Stimulated activated naive CD8-positive, alpha-beta T cell treated with anti-CD3 and anti-CD28 coated beads, Interleukin-15, amount 100 ng/mL, for 72 hours (primary cell): ENCODE measurements at regions not wholly inside any gene's neighbourhood (a gene's known extent, or its start where the extent isn't known, plus 50 kb on each side); places are given as distances from the start of the nearest gene placed in this dataset.
"Not testable (repeated sequence)": the region's sequence is repeated elsewhere in the genome, so short reads cannot be mapped to it uniquely, and the experiment has no call there.

Experiments
- ATAC-seq: fragments of 150-1000 bp; cut with Tn5 transposase; 2 replicates; pipeline ENCODE4 v1.10.0; 2021; ENCODE audit warnings: mild to moderate bottlenecking, moderate library complexity
- DNase-seq, 2 donors: peaks; one replicate each; pipeline ENCODE4 v3.0.0; 2021 to 2022
- H3K27ac Mint-ChIP-seq, 2 donors: one replicate each; pipeline ENCODE4 v1.8.0; 2022; ENCODE audit warnings: mild to moderate bottlenecking in 2 of 2, mixed read lengths in 2 of 2, moderate library complexity in 2 of 2
- H3K27me3 Mint-ChIP-seq: one replicate; pipeline ENCODE4 v1.8.0; 2022; ENCODE audit warnings: mixed read lengths
- H3K4me1 Mint-ChIP-seq: one replicate; pipeline ENCODE4 v1.8.0; 2022; ENCODE audit warnings: mild to moderate bottlenecking, mixed read lengths
- H3K4me3 Mint-ChIP-seq, 2 donors: one replicate each; pipeline ENCODE4 v1.8.0; 2022; ENCODE audit warnings: mild to moderate bottlenecking in 2 of 2, mixed read lengths in 2 of 2, moderate library complexity in 1 of 2
- H3K9me3 Mint-ChIP-seq, 2 donors: one replicate each; pipeline ENCODE4 v1.8.0; 2022; ENCODE audit warnings: mixed read lengths in 2 of 2

DNA sequence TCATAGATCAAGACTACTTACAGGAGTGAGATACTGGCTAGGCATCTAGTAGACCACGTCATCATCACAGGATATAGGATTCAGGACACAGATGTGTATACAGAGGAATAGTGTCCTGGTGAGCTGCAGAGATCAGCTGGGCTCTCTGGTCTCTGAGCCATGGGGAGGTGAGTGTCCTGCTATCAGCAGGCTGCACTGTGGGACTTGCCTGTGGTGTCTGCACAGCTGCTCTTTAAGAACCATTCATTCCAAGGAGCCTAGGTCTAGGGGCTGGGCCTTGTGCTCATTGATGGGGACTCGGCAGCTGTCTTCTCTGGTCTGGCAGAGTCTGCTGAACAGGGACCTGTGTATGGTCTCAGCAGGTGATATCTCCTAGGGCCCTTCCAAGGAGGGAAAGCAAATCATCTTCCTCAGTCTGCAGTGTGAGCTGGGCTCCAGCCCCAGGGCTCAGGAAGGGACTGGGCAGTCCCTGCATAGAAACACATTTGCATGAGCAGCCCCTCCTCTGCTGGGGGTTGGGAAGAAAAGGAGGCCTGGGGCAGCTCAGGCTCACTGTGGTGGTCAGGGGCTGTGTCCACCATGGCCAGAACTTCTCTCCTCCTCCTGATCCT, 66.1 kb upstream of the VPREB1 start:
- H3K27ac Mint-ChIP-seq, result no peak overlapping the region
- H3K27me3 Mint-ChIP-seq, result peaks cover 34% of the 10 kb centered on the region
- H3K9me3 Mint-ChIP-seq, result no peaks in the 10 kb centered on the region
- H3K4me3 Mint-ChIP-seq, result no peak overlapping the region
- H3K4me1 Mint-ChIP-seq, result no peaks in the 10 kb centered on the region
- ATAC-seq, result no peak
- DNase-seq, result no peak

DNA sequence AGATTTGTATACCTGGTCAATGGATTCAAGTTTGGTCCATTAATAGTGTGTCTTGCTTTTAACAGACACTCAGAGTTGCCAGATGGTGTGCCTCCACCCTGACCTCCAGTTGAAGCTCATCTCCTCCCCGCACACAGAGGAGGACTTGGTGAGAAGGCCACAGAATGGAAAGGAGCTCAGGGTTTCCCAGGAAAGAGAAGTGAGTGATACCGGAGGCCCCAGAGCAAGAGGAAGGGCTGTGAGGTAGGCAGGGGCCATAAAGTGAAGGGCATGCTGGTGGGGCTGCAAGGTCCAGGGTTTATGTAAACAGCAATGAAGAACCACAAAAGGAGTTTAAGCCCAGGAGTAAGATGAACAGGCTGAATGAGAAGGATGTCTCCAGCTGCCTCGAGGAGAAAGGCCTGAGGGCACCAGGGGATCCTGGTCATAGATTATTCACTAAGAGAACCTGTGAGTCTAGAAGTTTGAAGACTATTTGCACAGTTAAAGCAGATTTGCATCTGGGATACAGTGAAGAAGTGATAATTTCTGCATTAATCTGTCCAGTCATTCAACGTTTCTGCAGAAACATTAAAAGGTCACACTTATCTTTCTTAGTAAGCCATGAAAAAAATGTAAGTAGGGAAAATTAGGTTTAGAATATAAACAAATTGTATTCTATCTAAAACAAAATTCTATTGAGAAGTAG, 67.5 kb upstream of the VPREB1 start:
- ATAC-seq (no peak), DNase-seq (no peak)
- Mint-ChIP-seq H3K4me3 (no peak overlapping the region), H3K27me3 (peaks cover 23% of the 10 kb centered on the region), H3K27ac (no peak overlapping the region), H3K4me1 (no peaks in the 10 kb centered on the region), H3K9me3 (no peaks in the 10 kb centered on the region)

DNA sequence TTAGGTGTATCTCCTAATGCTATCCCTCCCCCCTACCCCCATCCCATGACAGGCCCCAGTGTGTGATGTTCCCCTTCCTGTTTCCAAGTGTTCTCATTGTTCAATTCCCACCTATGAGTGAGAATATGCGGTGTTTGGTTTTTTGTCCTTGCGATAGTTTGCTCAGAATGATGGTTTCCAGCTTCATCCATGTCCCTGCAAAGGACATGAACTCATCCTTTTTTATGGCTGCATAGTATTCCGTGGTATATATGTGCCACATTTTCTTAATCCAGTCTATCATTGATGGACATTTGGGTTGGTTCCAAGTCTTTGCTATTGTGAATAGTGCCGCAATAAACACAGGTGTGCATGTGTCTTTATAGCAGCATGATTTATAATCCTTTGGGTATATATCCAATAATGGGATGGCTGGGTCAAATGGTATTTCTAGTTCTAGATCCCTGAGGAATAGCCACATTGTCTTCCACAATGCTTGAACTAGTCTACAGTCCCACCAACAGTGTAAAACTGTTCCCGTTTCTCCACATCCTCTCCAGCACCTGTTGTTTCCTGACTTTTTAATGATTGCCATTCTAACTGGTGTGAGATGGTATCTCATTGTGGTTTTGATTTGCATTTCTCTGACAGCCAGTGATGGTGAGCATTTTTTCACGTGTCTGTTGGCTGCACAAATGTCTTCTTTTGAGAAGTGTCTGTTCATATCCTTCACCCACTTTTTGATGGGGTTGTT, 71.5 kb upstream of the VPREB1 start:
- ATAC-seq, H3K4me1 Mint-ChIP-seq, H3K9me3 Mint-ChIP-seq, H3K27me3 Mint-ChIP-seq, H3K4me3 Mint-ChIP-seq, DNase-seq, H3K27ac Mint-ChIP-seq: not testable (repeated sequence)

DNA sequence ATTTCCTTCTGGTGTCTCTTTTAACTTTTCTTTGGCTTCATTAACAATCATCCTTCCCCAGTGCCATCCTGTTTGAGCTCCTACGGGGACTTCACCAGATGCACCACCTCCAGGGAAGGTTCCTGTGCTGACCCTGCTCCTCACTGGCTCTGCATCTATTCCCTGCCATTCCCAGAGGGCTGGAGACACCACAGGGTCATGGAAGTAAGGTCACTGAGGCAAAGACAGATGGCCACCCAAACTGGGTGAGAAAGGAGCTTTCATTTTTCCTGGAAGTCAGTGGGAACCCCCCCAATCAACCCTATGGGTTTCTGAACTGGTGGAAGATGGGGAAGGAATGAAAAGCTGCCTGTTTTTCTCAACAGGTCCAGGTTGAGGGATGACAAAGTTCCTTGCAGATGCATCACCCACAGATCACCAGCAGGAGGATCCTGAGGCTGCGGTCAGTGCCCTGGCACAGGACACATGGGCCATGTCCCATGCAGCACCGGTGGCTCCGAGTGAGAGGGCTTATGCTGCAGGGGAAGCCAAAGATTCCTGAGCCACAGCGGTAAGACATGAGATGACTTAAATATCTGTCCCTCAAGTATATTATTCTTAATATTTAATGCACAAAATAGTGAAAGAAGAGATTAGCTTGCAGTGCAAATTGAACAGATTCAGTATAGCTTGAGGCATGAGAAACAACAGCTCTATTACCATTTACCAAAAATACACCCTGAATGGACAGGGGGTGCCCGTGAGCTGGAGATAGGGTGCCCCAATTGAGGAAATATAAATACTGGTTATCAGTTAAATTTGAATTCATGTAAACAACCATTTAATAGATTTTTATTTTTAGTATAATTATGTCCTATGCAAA, 73.0 kb upstream of the VPREB1 start:
- H3K27ac Mint-ChIP-seq, result no peak overlapping the region
- H3K27me3 Mint-ChIP-seq, result peaks cover under 1% of the 10 kb centered on the region
- peaks cover 9% of the 10 kb centered on the region for H3K4me1 Mint-ChIP-seq
- H3K9me3 Mint-ChIP-seq, result no peaks in the 10 kb centered on the region
- no peak overlapping the region for H3K4me3 Mint-ChIP-seq
- DNase-seq (no peak), ATAC-seq (no peak)

DNA sequence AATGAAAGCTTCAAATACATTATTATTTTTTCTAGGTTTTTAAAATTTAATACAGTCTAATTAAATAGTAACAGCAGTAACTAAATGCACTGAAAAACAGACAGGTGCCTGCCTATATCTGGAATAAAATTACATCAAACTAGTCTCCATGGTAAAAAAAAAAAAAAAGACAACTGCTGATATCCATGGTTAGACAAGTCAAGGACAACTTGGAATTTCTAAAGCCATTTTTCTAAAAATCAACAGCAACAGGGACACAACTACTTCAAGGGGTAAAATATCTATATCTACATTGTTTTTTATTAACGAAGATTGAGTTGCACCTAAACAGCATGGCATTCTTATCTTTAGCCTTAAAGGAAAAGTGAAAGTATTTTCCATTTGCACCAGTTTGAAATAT, 74.7 kb upstream of the VPREB1 start:
- Mint-ChIP-seq H3K9me3 (no peaks in the 10 kb centered on the region), H3K4me3 (no peak overlapping the region), H3K4me1 (peaks cover 9% of the 10 kb centered on the region), H3K27ac (no peak overlapping the region), H3K27me3 (peaks cover under 1% of the 10 kb centered on the region)
- ATAC-seq (no peak), DNase-seq (no peak)

DNA sequence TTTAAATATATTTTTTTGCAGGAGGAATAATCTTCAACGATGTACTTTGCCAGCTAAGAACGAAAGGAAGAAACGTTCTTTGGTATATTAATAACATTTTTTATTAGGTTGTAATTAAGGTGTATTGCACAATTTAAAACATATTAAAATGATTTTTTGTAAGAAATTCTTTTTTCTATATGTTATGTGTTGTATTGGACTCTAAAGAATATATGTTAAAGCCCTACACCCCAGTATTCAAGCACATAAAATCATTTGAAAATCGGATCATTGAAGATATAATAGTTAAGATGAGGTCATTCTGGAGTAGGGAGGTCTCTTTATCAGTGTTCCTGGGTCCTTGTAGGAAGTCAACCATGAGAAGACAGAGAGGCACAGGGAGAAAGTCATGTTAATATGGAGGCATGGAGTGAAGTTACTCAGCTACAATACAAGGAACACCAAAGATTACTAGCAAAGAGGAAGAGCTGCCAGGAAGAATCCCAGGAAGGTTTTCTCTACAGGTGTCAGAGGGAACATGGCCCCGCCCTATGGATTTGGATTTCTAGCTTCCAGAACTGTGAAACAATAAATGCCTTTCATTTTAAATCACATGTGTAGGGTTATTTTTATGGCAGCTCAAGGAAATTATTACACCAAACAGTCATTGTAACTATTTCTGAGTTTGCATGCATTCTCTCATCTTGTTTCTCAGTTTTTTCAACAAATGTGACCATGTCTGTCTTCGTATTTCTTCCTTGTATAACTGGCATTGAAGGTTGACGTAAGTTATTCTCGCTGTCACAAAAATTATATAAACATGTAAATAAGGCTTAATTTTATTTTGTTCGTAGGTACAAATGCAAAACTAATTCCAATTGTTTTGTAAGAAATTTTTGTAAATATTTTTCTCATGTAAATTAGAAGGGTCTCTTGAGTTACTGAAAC, 75.4 kb upstream of the VPREB1 start:
- ATAC-seq (no peak), DNase-seq (no peak)
- no peaks in the 10 kb centered on the region for H3K9me3 Mint-ChIP-seq
- peaks cover 8% of the 10 kb centered on the region for H3K27me3 Mint-ChIP-seq
- no peak overlapping the region for H3K27ac Mint-ChIP-seq
- no peak overlapping the region for H3K4me3 Mint-ChIP-seq
- H3K4me1 Mint-ChIP-seq, result peaks cover 9% of the 10 kb centered on the region

DNA sequence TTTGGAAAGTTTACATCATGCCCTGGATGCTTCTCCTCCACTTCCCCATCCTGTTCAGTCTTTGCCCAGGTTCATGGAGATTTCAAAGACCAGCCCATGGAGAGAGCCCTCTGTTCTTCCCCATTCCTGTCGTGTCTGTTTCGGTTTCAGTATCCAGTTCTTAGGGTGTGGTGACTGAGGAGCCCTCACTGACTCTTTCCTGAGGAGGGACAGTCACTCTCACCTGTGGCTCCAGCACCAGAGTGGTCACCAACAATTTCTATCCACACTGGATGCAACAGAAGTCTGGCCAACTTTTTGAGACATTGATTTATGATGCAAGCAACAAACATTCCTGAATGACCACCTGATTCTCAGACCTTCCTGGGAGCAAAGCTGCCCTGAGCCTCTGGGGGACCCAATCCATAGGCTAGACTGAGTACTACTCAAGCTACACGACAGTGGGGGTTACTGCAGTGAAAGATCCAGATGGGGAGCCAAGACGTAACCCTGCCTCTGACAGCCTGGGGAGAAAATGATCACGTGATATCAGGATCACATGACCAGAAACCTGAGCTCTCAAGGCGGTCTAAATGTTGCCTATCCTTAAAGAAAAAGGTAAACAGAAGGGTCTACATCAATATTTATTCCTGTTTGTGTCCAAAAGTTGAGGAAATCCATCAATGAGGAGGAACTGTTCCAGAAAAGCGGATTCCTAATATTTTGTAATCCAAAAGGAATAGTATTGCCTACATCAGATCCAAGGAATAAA, 76.2 kb upstream of the VPREB1 start:
- Mint-ChIP-seq H3K4me3 (peak overlapping the region; percentile 71 to 74), H3K27me3 (peaks cover 9% of the 10 kb centered on the region), H3K4me1 (peaks cover 9% of the 10 kb centered on the region), H3K27ac (peak overlapping the region in 1 of 2 donors; percentile 96), H3K9me3 (no peaks in the 10 kb centered on the region)
- ATAC-seq, result peak; percentile 60
- DNase-seq, result peak; percentile 21 to 39

DNA sequence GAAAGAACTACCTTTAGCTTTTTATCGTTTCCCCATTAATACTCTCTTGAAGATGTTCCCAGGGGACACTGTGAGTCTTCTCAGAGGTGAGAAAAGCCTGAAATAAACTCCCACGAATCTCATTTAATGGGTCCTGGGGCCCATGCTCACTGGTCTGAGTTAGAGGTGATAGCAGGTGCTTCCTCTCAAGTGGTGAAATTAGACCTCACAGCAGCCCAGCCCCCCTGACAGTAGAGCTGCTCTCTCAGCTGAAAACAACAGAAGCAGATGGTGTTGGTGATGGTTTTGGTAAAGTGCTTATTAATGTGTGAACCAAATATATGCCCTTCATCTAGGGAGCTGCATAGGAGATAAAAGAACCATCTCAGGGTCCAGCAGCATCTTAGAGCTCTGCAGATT, 76.8 kb upstream of the VPREB1 start:
- peaks cover 9% of the 10 kb centered on the region for H3K4me1 Mint-ChIP-seq
- DNase-seq (no peak), ATAC-seq (no peak)
- peaks cover 9% of the 10 kb centered on the region for H3K27me3 Mint-ChIP-seq
- peak overlapping the region; percentile 71 to 74 for H3K4me3 Mint-ChIP-seq
- peak overlapping the region in 1 of 2 donors; percentile 14 for H3K27ac Mint-ChIP-seq
- H3K9me3 Mint-ChIP-seq, result no peaks in the 10 kb centered on the region

DNA sequence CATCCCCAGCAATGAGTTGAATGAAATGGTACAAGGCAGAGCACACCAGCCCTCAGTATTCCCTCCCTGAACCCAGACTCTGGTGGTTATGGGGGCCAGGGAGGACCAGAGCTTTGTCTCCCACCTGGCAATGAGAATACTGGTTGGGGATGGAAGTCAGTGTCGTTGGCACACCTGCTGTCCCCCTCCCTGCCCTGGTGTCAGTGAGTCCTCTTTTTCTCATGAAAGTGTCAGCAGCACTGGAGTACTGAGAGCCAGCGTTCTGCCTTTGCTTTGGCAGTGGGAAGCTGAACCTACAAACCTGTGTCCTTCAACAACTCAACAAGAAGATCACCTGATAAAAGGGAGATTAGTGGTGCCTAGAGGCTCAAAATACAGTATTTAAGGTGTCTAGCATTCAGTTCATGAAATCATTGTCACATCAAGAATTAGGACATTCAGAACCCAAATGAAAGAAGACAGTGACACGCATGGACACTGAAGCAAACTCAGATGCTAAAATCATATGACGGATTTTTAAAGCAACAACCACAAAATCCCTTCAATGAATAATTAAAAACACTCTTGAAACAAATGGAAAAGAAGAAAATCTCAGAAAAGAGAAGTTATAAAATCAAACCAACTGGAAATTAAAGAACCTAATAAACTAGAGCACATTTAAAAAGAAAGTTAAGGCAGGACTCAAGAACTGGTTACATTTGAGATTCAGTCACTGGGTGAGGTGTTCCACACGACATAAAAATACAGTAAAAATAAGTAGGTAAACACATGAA, 77.5 kb upstream of the VPREB1 start:
- Mint-ChIP-seq H3K27me3 (peaks cover 9% of the 10 kb centered on the region), H3K9me3 (no peaks in the 10 kb centered on the region), H3K4me1 (peaks cover 9% of the 10 kb centered on the region), H3K4me3 (no peak overlapping the region), H3K27ac (no peak overlapping the region)
- ATAC-seq (no peak), DNase-seq (no peak)

DNA sequence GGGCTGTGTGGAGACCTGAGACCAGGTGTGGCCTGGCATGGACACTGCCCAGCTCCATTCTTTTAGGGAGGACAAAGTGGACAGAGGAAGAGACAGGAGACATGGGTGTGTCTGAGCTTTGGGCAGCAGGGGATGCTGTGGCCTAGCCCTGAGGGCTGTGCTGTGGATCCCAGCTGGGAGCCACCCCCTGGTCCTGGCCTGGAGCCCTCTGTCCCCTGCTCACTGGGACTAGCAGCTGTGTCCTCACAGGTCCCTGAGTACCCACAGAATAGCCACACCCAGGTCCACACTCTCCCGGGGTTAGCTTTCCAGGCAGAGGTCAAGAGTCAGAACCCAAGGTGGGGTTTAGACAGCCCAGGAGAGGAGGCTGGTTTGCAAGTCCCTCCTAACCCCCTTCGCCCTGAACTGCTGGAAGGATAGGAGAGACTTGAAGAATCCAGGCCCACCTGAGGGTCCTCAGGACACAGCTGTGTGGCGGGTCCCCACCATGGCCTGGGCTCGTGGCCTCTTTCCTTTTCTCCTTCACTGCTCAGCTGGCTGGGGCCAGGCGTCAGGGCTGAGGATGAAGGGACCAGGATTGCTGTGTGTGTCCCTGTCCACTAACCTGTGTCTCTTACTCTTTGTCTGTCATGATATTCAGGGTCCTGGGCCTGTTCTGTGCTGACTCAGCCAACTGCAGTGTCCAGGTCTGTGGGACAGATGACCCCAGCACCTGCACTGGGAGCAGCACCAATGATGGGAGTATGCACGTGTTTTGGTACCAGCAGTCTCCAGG, 78.5 kb upstream of the VPREB1 start:
- no peaks in the 10 kb centered on the region for H3K9me3 Mint-ChIP-seq
- peaks cover 9% of the 10 kb centered on the region for H3K4me1 Mint-ChIP-seq
- no peak for ATAC-seq
- peak overlapping the region in 1 of 2 donors; percentile 59 for H3K27ac Mint-ChIP-seq
- H3K27me3 Mint-ChIP-seq, result peaks cover 9% of the 10 kb centered on the region
- no peak for DNase-seq
- no peak overlapping the region for H3K4me3 Mint-ChIP-seq

DNA sequence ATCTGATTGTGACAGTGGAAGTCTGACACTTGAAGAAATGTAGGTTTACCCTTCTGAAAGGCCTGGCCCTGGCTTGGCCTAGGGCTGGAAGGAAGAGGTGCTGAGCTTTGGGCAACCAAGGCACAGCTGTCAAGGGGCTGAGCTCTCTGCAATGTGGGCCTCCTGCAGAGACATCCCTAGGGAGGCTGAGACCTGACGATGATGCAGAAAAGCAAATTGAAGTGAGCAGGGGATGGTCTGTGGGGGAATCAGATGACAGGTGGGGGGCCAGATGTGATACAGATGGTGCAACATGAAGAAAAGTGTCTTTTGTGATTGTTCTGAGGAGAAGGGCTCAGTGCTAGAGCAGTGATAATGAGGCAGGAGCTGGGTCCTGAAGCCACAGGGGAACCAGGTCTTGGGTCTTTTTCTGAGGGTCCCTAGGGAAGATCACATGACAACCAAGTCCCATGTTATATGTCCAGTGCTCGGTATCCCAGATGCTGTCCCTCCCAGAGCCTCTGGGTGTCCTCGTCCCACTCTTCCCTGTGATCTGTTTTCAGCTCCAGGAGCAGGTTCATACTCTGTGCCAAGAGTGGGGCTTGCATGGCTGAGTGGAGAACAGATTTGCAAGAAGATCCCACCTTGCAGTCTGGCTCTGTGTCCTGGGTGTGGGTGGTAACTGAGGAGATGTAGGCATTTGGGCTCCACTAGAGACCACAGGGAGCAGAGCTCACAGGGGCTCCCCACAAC, 79.9 kb upstream of the VPREB1 start:
- Mint-ChIP-seq H3K27me3 (peaks cover 10% of the 10 kb centered on the region), H3K4me3 (no peak overlapping the region), H3K4me1 (peaks cover 9% of the 10 kb centered on the region), H3K9me3 (no peaks in the 10 kb centered on the region), H3K27ac (no peak overlapping the region)
- no peak for ATAC-seq
- no peak for DNase-seq
